ENCODE measurements at regions not wholly inside any gene's neighbourhood (a gene's known extent, or its start where the extent isn't known, plus 50 kb on each side); places are given as distances from the start of the nearest gene placed in this dataset.

DNA sequence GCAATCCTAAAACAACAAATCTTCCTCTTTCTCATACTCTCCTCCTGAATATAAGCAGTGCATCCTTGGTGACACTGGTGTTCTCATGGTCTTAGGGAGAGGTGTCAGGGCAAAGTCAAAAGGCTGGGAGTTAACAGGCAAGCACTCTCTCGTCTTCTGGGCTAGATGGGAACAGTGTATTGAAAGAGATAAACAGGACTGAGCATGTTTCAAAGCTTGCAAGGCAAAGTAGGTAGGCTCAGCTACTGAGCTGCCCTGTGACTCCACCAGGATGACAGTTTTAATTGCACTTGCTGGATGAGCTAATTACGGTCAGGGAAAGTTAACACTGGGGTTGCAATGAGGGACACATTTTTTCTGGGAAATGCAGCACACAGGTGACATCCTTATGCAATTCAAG lies 554.9 kb upstream of the NRP1 start:
- Histone ChIP-seq H3K27ac (ENCODE audit: poor library complexity, severe bottlenecking) (no peak overlapping the region), H3K9me3 (ENCODE audit: severe bottlenecking) (no peaks in the 10 kb centered on the region), H3K4me1 (ENCODE audit: insufficient read depth, poor library complexity, severe bottlenecking) (no peaks in the 10 kb centered on the region), H3K36me3 (ENCODE audit: low read depth) (no peaks in the 10 kb centered on the region), H3K4me3 (ENCODE audit: severe bottlenecking) (no peak overlapping the region), H3K27me3 (ENCODE audit: insufficient read depth, poor library complexity, severe bottlenecking) (no peaks in the 10 kb centered on the region)
- DNase-seq (ENCODE audit: low spot score) (no peak), ATAC-seq (ENCODE audit: low read depth) (no peak; the same call in 2 of the 3 replicates)
- TF ChIP-seq, protein P1, sequence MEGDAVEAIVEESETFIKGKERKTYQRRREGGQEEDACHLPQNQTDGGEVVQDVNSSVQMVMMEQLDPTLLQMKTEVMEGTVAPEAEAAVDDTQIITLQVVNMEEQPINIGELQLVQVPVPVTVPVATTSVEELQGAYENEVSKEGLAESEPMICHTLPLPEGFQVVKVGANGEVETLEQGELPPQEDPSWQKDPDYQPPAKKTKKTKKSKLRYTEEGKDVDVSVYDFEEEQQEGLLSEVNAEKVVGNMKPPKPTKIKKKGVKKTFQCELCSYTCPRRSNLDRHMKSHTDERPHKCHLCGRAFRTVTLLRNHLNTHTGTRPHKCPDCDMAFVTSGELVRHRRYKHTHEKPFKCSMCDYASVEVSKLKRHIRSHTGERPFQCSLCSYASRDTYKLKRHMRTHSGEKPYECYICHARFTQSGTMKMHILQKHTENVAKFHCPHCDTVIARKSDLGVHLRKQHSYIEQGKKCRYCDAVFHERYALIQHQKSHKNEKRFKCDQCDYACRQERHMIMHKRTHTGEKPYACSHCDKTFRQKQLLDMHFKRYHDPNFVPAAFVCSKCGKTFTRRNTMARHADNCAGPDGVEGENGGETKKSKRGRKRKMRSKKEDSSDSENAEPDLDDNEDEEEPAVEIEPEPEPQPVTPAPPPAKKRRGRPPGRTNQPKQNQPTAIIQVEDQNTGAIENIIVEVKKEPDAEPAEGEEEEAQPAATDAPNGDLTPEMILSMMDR (IDR thresholded peaks at IDR 0.05; ENCODE audit: poor library complexity, severe bottlenecking): no peak

DNA sequence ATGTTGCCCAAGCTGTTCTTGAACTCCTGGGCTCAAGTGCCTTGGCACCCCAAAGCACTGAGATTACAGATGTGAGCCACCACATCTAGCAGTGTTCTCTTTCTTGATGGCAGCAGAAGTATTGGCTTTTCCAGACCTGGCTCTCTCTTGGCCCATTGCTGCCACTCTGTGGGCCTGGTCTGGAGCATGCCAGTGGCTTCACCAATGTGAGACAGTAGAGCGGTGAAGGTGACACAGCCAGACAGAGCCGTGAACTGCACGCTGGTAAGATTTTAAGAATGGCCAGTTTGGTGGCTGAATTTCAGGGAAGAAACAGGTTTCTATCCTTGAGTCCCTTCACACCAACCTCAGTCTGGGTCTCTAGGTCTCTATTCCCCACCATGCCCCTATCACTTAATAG lies 552.7 kb upstream of the NRP1 start:
- TF ChIP-seq, protein P1 (IDR thresholded peaks at IDR 0.05; ENCODE audit: poor library complexity, severe bottlenecking): no peak
- DNase-seq (ENCODE audit: low spot score): no peak
- Histone ChIP-seq H3K27ac (ENCODE audit: poor library complexity, severe bottlenecking) (no peak overlapping the region), H3K36me3 (ENCODE audit: low read depth) (no peaks in the 10 kb centered on the region), H3K9me3 (ENCODE audit: severe bottlenecking) (no peaks in the 10 kb centered on the region), H3K27me3 (ENCODE audit: insufficient read depth, poor library complexity, severe bottlenecking) (no peaks in the 10 kb centered on the region), H3K4me3 (ENCODE audit: severe bottlenecking) (no peak overlapping the region), H3K4me1 (ENCODE audit: insufficient read depth, poor library complexity, severe bottlenecking) (no peaks in the 10 kb centered on the region)
- no peak for ATAC-seq (ENCODE audit: low read depth)

DNA sequence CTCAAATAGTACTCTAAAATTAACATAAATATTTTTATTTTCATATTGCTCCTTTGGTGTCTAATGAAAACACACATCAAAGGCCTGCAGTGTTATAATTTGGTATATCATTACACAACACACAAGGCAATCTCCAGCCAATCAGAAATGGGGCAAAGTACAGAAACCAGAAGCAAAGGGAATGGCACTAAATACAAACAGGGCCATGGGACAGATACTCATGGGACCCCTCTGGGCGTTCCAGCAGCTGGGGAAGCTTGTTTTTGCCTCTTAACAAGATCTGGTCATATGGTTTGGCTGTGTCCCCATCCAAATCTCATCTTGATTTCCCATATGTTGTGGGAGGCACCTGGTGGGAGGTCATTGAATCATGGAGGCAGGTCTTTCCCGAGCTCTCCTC lies 551.8 kb upstream of the NRP1 start:
- ATAC-seq (ENCODE audit: low read depth) (no peak), DNase-seq (ENCODE audit: low spot score) (no peak)
- TF ChIP-seq, protein P1 (IDR thresholded peaks at IDR 0.05; ENCODE audit: poor library complexity, severe bottlenecking): no peak

DNA sequence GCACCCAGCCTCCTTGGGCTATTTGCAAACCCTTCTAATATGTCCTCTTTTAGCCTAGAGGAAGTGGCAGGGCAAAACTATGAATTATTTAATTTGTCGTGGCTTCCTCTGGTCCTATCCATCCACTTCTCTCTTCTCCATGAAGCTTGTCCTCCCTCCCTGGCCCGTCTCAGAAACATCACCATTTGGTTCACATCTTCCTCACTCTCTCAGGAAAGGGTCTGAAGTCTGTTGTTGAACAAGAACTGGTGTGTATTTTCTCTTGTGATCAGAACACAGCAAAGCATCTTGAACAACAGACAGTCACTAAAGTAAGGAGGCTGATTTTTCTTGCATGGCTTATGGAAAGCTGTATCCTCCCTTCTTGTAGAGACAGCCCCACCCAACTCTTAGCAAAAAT lies 550.1 kb upstream of the NRP1 start:
- H3K27me3 ChIP-seq (ENCODE audit: insufficient read depth, poor library complexity, severe bottlenecking): no peaks in the 10 kb centered on the region
- no peak overlapping the region for H3K27ac ChIP-seq (ENCODE audit: poor library complexity, severe bottlenecking)
- H3K36me3 ChIP-seq (ENCODE audit: low read depth): no peaks in the 10 kb centered on the region
- TF ChIP-seq, protein P1 (IDR thresholded peaks at IDR 0.05; ENCODE audit: poor library complexity, severe bottlenecking): no peak
- H3K9me3 ChIP-seq (ENCODE audit: severe bottlenecking): no peaks in the 10 kb centered on the region
- ATAC-seq (ENCODE audit: low read depth) (no peak), DNase-seq (ENCODE audit: low spot score) (no peak)
- H3K4me3 ChIP-seq (ENCODE audit: severe bottlenecking): no peak overlapping the region
- peaks cover 5% of the 10 kb centered on the region for H3K4me1 ChIP-seq (ENCODE audit: insufficient read depth, poor library complexity, severe bottlenecking)

More for the DNA sequence above, 551.8 kb upstream of the NRP1 start:
- no peaks in the 10 kb centered on the region for H3K36me3 ChIP-seq (ENCODE audit: low read depth)
- no peaks in the 10 kb centered on the region for H3K4me1 ChIP-seq (ENCODE audit: insufficient read depth, poor library complexity, severe bottlenecking)
- H3K4me3 ChIP-seq (ENCODE audit: severe bottlenecking): no peak overlapping the region
- H3K9me3 ChIP-seq (ENCODE audit: severe bottlenecking): no peaks in the 10 kb centered on the region
- H3K27ac ChIP-seq (ENCODE audit: poor library complexity, severe bottlenecking): no peak overlapping the region
- H3K27me3 ChIP-seq (ENCODE audit: insufficient read depth, poor library complexity, severe bottlenecking): no peaks in the 10 kb centered on the region

DNA sequence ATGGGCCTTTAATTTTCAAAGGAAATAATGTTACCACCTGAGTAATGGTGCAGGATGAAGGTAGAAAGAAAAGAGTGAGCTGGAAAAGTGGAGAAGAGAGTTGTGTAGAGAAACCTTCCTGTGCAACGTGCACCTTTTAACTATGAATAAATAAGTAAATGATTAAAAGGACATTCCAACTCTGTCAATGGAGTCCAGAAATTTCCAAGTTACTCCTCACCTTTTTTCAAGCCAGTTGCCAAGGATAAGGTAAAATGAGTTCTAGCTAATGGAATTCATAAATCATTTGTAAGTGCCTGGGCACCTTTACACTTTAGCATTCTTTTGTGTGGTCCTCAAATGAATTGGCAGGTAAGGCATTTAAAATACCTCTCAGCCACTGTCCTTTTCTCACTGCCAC lies 549.4 kb upstream of the NRP1 start:
- no peaks in the 10 kb centered on the region for H3K9me3 ChIP-seq (ENCODE audit: severe bottlenecking)
- DNase-seq (ENCODE audit: low spot score) (no peak), ATAC-seq (ENCODE audit: low read depth) (no peak)
- no peak overlapping the region for H3K27ac ChIP-seq (ENCODE audit: poor library complexity, severe bottlenecking)
- no peaks in the 10 kb centered on the region for H3K36me3 ChIP-seq (ENCODE audit: low read depth)
- H3K4me1 ChIP-seq (ENCODE audit: insufficient read depth, poor library complexity, severe bottlenecking): peaks cover 5% of the 10 kb centered on the region
- TF ChIP-seq, protein P1 (IDR thresholded peaks at IDR 0.05; ENCODE audit: poor library complexity, severe bottlenecking): no peak
- no peaks in the 10 kb centered on the region for H3K27me3 ChIP-seq (ENCODE audit: insufficient read depth, poor library complexity, severe bottlenecking)
- no peak overlapping the region for H3K4me3 ChIP-seq (ENCODE audit: severe bottlenecking)
